GM20000 (cell line): ENCODE measurements at regions not wholly inside any gene's neighbourhood (a gene's known extent, or its start where the extent isn't known, plus 50 kb on each side); places are given as distances from the start of the nearest gene placed in this dataset.

ENCODE experiments used
- DNase-seq: peaks from one replicate; pipeline ENCODE4 v3.0.0; 2012; ENCODE audit warnings: low spot score
- TF ChIP-seq, protein P1 (sequence below): IDR thresholded peaks from 2 replicates; pipeline ENCODE4 v1.5.1; 2012; ENCODE audit warnings: mild to moderate bottlenecking, control low read depth; ENCODE audit errors: extremely low read depth, missing control alignments

GRCh38 chr1:17946434-17946833, 161.2 kb upstream of the IGSF21 start:
- DNase-seq, result no peak
- TF ChIP-seq, protein P1, sequence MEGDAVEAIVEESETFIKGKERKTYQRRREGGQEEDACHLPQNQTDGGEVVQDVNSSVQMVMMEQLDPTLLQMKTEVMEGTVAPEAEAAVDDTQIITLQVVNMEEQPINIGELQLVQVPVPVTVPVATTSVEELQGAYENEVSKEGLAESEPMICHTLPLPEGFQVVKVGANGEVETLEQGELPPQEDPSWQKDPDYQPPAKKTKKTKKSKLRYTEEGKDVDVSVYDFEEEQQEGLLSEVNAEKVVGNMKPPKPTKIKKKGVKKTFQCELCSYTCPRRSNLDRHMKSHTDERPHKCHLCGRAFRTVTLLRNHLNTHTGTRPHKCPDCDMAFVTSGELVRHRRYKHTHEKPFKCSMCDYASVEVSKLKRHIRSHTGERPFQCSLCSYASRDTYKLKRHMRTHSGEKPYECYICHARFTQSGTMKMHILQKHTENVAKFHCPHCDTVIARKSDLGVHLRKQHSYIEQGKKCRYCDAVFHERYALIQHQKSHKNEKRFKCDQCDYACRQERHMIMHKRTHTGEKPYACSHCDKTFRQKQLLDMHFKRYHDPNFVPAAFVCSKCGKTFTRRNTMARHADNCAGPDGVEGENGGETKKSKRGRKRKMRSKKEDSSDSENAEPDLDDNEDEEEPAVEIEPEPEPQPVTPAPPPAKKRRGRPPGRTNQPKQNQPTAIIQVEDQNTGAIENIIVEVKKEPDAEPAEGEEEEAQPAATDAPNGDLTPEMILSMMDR, result no peak

GRCh38 chr1:17948594-17948993, 159.0 kb upstream of the IGSF21 start:
- no peak for DNase-seq

DNA sequence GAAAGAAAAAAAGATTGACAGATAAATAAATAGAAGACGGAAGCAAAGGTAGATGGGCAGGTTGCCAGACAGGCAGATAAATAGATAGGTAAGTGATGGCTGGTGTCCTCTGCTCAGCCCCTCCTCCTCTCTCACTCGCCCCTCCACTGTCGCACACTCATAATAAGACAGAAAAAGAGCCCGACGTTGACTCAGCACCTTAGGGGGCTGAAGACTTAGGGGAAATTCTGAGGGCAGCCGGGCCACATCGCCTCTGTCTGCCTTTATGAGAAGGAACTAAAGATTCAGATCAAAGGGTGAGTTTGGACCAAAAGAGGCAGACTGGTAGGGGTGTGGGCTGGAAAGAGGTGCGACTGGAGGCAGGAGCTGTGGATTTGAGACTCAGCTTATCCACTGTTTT, 158.1 kb upstream of the IGSF21 start:
- TF ChIP-seq, protein P1, result no peak
- DNase-seq, result no peak

More at GRCh38 chr1:17948594-17948993, 159.0 kb upstream of the IGSF21 start:
- TF ChIP-seq, protein P1, result no peak

- TF ChIP-seq, protein P1, result no peak
- no peak for DNase-seq
Measured at GRCh38 chr1:17950728-17951127, 156.9 kb upstream of the IGSF21 start.

DNA sequence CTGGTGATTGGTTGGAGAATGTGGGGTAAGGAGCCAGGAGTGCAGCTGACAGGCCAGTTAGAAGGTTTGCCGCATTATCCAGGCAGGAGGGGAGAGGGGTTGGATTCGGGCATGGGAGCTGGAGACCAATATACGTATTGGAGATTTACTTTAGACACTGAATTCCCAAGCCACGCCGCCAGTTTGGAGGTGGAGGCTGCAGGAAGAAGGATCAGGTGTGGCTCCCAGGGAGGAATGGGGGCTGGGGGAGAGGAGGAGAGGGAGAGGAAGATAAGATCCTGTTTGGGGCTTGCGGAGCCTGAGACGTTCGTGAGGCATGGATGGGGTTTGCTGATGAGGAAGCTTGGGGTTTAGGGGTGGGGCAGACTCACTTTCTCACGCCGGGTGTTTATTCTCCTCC, 155.1 kb upstream of the IGSF21 start:
- no peak for DNase-seq
- TF ChIP-seq, protein P1, result no peak

DNA sequence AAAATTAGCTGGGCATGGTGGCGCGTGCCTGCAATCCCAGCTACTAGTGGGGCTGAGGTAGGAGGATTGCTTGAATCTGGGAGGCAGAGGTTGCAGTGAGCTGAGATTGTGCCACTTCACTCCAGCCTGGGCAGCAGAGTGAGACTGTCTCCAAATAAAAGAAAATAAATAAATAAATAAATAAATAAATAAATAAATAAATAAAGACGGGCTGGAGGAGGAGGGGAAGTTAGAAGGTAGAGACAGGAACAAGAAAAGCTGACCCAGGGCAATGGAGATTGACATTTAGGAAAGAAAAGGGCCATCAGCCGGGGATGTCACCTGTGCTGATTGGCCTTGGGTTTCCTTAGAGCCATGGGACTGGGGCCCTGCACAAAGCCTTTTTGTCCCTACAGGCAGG, 153.7 kb upstream of the IGSF21 start:
- DNase-seq, result no peak
- TF ChIP-seq, protein P1, result no peak

GRCh38 chr1:17955302-17956285, 152.0 kb upstream of the IGSF21 start:
- no peak for DNase-seq
- TF ChIP-seq, protein P1, result no peak
